Stimulated activated CD4-positive, alpha-beta T cell treated with anti-CD3 and anti-CD28 coated beads, TNF-alpha, amount 100 ng/mL, for 4 hours (primary cell): ENCODE measurements at regions not wholly inside any gene's neighbourhood (a gene's known extent, or its start where the extent isn't known, plus 50 kb on each side); places are given as distances from the start of the nearest gene placed in this dataset.
A peak's percentile ranks its signal among the peaks of the same experiment; 100 is the strongest.

Source experiments
- DNase-seq, 3 experiments: peaks; one replicate each; pipeline ENCODE4 v3.0.0-alpha.2; 2020; ENCODE audit warnings: low read depth in 3 of 3

- DNase-seq, result no peak
These were observed 153.2 kb upstream of the HMCN1 start for GRCh38 chr1:185581020-185581419.

GRCh38 chr1:185578293-185578692 is 155.9 kb upstream of the HMCN1 start:
- DNase-seq, result no peak

GRCh38 chr1:185574139-185574875 is 159.9 kb upstream of the HMCN1 start:
- no peak for DNase-seq

GRCh38 chr1:185573677-185574076 is 160.5 kb upstream of the HMCN1 start:
- no peak for DNase-seq

- DNase-seq, result no peak
These were observed 161.0 kb upstream of the HMCN1 start for GRCh38 chr1:185573162-185573561.

GRCh38 chr1:185570962-185571361 is 163.2 kb upstream of the HMCN1 start:
- no peak for DNase-seq

- DNase-seq, result no peak
These were observed 165.8 kb upstream of the HMCN1 start for GRCh38 chr1:185568155-185569123.

- no peak for DNase-seq
These were observed 166.8 kb upstream of the HMCN1 start for GRCh38 chr1:185567440-185567839.

- DNase-seq, result no peak
These were observed 167.2 kb upstream of the HMCN1 start for GRCh38 chr1:185566995-185567394.

GRCh38 chr1:185565302-185565701 is 168.9 kb upstream of the HMCN1 start:
- DNase-seq, result no peak

- no peak for DNase-seq
These were observed 169.4 kb upstream of the HMCN1 start for GRCh38 chr1:185564816-185565215.

- no peak for DNase-seq
These were observed 171.5 kb upstream of the HMCN1 start for GRCh38 chr1:185562461-185563359.

- no peak for DNase-seq
These were observed 172.6 kb upstream of the HMCN1 start for GRCh38 chr1:185561629-185562028.

- DNase-seq, result no peak
These were observed 173.4 kb upstream of the HMCN1 start for GRCh38 chr1:185560760-185561159.

- peak in 1 of 3 experiments; percentile 21 for DNase-seq
These were observed 174.4 kb upstream of the HMCN1 start for GRCh38 chr1:185559684-185560331.

GRCh38 chr1:185559151-185559550 is 175.0 kb upstream of the HMCN1 start:
- no peak for DNase-seq

GRCh38 chr1:185556561-185556960 is 177.6 kb upstream of the HMCN1 start:
- no peak for DNase-seq

GRCh38 chr1:185555743-185556142 is 178.4 kb upstream of the HMCN1 start:
- DNase-seq, result no peak

- DNase-seq, result no peak
These were observed 183.2 kb upstream of the HMCN1 start for GRCh38 chr1:185551008-185551407.

- no peak for DNase-seq
These were observed 184.3 kb upstream of the HMCN1 start for GRCh38 chr1:185549906-185550305.

GRCh38 chr1:185546029-185546428 is 188.2 kb upstream of the HMCN1 start:
- DNase-seq, result no peak
